HL-60 (cell line): ENCODE measurements at regions not wholly inside any gene's neighbourhood (a gene's known extent, or its start where the extent isn't known, plus 50 kb on each side); places are given as distances from the start of the nearest gene placed in this dataset.

Source experiments
- DNase-seq, 2 experiments: peaks; one replicate each; pipeline ENCODE4 v3.0.0-alpha.2; 2010 to 2020; ENCODE audit warnings: low read depth in 1 of 2, low spot score in 1 of 2
- H3K27ac ChIP-seq: fragments of 250-450 bp; sonication (Bioruptor Pico); replicated peaks from 2 replicates; pipeline ENCODE4 v1.5.1; 2020; ENCODE audit warnings: mild to moderate bottlenecking, moderate library complexity
- H3K27me3 ChIP-seq: fragments of 250-450 bp; sonication (Bioruptor Pico); 2 replicates; pipeline ENCODE4 v1.5.1; 2021; ENCODE audit warnings: mild to moderate bottlenecking, moderate library complexity; ENCODE audit not compliant: insufficient read depth, poor library complexity, severe bottlenecking
- H3K4me3 ChIP-seq: replicated peaks from 2 replicates; pipeline ENCODE4 v1.5.1; 2011; ENCODE audit warnings: mild to moderate bottlenecking, control low read depth, low read length; ENCODE audit not compliant: insufficient read depth
- CTCF ChIP-seq: IDR thresholded peaks from one replicate; pipeline ENCODE4 v1.5.1; 2011; ENCODE audit warnings: low read length, control low read depth, inconsistent platforms; ENCODE audit not compliant: insufficient read depth
- GABPA ChIP-seq: IDR thresholded peaks from 2 replicates; pipeline ENCODE4 v1.6.1; 2012; ENCODE audit warnings: low read depth
- POLR2AphosphoS5 ChIP-seq: IDR thresholded peaks from 2 replicates; pipeline ENCODE4 v1.6.1; 2012; ENCODE audit warnings: low read depth
- REST ChIP-seq: IDR thresholded peaks from 2 replicates; pipeline ENCODE4 v1.6.1; 2012; ENCODE audit warnings: low read depth; ENCODE audit not compliant: insufficient replicate concordance
- SPI1 ChIP-seq: IDR thresholded peaks from 2 replicates; pipeline ENCODE4 v1.6.1; 2012; ENCODE audit warnings: low read depth, mild to moderate bottlenecking, borderline replicate concordance

GRCh38 chr4:14898989-14899388, 103.3 kb upstream of the CPEB2 start:
- Histone ChIP-seq H3K27ac (no peak overlapping the region), H3K27me3 (no peaks in the 10 kb centered on the region), H3K4me3 (no peak overlapping the region)
- DNase-seq, result no peak
- TF ChIP-seq GABPA, result no peak
- TF ChIP-seq REST, result no peak
- no peak for TF ChIP-seq POLR2AphosphoS5
- no peak for TF ChIP-seq SPI1
- TF ChIP-seq CTCF, result no peak

GRCh38 chr4:14902342-14902741, 99.9 kb upstream of the CPEB2 start:
- H3K27ac ChIP-seq, result no peak overlapping the region
- DNase-seq, result no peak
- no peak overlapping the region for H3K4me3 ChIP-seq
- no peaks in the 10 kb centered on the region for H3K27me3 ChIP-seq
- TF ChIP-seq CTCF (no peak), SPI1 (no peak), REST (no peak), GABPA (no peak), POLR2AphosphoS5 (no peak)

GRCh38 chr4:14903321-14903720, 99.0 kb upstream of the CPEB2 start:
- TF ChIP-seq SPI1, result no peak
- TF ChIP-seq GABPA, result no peak
- TF ChIP-seq POLR2AphosphoS5, result no peak
- no peak for TF ChIP-seq CTCF
- no peak for TF ChIP-seq REST
- H3K4me3 ChIP-seq, result no peak overlapping the region
- no peak for DNase-seq
- no peak overlapping the region for H3K27ac ChIP-seq
- no peaks in the 10 kb centered on the region for H3K27me3 ChIP-seq
